HG03135 (cell line): ENCODE measurements at regions not wholly inside any gene's neighbourhood (a gene's known extent, or its start where the extent isn't known, plus 50 kb on each side); places are given as distances from the start of the nearest gene placed in this dataset.

Source experiments
- ATAC-seq: cut with Tn5 transposase; IDR thresholded peaks from one replicate; pipeline ENCODE4 v1.9.1; 2021; ENCODE audit warnings: mild to moderate bottlenecking, moderate library complexity; ENCODE audit not compliant: unreplicated experiment

DNA sequence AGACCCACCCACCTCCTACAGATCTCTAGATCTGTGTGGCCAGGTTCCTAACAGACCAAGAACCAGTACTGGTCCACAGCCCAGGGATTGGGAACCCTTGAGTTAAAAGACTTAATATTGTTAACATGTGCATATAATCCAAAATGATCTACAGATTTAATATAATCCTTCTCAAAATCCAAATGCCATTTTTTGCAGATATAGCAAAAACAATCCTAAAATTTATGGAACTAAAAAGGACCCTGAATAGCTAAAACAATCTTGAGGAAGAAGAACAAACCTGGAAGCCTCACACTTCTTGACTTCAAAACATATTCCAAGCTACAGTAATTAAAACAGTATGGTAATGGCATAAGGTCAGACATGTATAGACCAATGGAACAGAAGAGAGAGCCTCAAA lies 206.9 kb upstream of the SIX2 start:
- ATAC-seq: no peak

DNA sequence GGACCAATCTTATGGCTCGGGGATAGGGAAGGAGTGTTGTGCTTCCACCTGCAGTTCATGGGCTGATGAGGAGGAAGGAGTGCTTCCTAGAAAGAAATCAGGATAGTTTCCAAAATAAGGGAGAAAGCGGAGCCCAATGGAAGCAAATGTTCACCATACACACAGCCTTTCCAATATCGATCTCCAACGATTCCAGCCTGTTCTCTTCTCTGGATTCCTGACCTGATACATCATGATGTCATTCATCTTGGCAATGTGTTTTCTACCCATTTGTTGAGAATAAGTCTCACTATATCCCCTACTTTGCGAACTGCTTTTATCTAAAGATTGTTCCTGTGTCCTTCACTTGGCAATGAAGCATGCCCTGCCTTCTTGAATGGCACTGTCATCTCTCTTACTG lies 205.3 kb upstream of the SIX2 start:
- no peak for ATAC-seq

DNA sequence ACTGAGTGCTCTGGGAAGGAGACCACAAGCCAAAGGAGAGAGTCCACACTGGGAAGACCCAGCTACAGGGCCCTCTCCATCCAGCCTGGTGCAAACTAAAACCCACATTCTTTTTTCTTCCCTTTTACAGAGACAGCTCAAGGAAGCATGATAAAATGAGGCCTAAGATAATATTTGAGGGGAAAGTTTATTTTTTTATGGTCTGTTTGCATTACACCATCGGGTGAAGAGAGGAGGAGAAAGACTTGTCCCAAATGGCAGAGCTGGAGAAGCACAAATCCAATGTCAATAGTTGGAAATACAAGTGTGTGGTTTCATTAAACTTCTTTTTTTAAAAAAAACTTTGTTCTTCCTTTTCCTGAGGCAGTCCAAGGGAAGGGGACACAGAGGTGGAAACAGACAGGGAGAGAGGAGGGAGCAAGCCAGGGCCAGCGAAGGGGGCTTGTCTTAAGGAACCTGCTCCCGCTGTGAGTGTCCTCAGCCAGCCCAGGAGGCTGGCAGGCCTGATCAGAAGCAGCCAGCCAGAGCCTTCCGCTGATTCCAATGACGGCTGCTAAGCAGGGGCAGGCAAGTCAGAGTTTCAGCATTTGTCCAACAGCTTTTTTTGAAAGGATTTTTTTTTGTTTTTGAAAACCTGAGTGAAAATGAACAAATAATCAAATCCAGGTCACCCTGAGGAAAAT lies 203.8 kb upstream of the SIX2 start:
- ATAC-seq: no peak

DNA sequence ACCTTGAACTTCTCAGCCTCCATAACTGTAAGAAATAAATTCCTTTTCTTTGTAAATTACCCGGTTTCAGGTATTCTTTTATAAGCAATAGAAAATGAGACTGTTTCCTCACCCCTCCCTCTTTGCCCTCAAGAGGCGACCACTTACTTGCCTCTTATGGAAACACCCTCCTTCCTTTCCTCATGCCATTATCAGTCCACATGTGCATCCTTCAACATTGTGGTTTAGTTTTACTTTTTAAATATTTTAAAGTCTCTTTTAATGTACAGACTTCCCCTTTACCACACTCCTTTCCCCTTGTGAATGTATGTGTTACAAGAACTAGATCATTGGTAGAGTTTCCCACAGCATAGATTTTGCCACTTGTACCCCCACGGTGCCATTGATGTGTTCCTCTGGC lies 202.4 kb upstream of the SIX2 start:
- ATAC-seq: no peak

DNA sequence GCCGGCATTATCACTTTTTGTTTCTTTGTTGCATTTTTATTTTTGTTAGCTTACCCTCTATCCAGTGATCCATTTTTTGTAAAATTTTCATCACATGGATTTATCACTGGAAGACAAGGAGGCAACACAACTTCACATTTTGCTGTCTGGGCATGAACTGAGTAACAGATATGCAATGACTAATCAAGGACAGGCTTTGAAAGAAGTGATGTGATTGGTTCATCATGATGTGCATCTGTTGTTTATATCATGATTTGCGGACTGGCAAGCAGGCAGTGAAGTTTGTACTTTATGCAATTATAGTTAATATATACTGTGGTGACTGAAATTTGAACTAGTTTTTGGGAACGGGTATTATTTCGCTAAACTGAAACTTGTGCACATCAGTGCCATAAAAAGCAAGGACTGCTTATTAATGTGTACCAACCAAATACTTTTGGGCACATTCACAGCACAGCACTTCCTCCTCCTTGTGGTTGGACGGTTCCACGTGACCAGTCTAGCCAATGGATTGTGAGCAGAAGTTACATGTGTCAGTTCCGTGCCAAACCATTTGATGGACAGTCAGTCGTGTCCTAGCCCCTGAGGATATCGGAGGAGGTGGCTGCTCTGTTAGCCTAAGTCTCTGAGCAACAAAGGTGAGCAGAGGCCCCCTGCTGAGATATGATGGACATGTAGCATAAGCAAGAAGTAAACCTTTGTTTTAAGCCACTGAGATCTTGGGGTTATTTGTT lies 201.4 kb upstream of the SIX2 start:
- ATAC-seq: no peak

DNA sequence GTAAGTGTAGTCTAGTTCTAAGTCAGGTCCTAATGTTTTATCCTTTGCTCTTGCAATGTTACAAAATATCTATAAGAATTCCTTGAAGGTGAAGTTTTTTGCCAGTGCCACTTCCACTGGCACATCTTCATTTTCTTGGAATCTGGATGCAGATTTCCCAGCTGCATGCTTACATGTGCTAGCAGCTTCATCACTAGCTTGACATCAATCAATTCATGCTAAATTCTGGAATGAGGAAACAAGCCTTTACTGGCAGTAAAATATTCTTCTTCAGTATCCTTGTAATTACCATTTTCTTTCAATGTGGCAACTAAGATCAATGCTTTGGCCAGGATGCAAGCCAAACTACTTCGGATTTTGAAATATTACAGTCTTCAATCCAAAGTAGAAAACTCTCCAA lies 200.6 kb upstream of the SIX2 start:
- ATAC-seq: no peak

DNA sequence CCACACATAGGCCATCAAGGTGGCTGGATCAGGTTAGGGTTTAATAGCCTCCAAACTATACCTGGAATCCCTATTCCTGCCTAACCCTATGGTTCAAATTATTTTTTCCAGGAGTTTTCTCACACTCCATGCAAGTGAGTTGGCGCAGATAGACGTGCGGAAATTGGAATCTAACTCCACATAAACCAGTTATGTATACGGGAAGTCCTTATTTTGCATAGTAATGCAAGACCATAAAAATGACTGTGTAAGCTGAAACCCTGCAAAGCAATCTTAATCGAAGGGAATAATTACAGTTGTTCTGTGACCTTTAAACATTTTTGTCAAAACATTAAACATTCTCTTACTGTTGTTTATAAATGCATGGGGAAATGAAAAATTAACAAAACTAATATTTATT lies 200.1 kb upstream of the SIX2 start:
- ATAC-seq: no peak

DNA sequence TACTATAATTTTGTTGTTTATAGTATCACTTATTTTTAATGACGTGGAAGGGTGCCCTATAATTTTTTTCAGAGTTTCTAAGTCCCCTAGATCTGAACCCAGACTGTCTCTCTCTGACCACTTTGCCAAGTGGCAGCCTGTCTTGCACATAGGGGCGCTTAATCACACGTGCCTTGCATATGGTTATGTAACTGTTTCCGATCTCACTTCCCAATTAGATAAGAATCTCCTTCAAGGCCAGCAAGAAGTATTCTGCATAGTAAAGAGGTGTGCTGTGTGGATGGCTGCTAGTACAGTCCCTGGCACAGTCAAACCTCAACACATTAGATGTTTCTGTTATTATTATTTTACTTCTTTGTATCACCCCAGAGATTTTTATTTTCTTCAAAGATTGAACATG lies 197.8 kb upstream of the SIX2 start:
- ATAC-seq: no peak

DNA sequence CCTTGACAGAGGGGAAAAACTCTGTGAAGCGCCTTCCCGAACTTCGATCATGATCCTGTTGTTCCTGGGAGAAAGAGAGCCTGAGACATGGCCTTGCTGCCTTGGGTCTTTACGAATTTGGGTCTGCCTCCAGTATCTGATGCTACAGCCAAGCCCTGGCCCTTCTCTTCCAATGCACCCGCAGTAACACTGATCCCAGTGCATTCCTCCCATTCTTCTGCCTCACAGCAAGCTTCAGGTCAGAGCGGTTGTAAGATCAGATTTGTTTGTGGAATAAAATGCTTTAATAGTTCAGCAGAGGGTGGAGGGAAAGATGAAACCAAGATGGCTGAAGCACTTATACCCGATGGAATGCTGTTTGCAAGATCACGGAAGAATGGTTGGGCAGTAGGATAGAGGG lies 196.7 kb upstream of the SIX2 start:
- no peak for ATAC-seq

DNA sequence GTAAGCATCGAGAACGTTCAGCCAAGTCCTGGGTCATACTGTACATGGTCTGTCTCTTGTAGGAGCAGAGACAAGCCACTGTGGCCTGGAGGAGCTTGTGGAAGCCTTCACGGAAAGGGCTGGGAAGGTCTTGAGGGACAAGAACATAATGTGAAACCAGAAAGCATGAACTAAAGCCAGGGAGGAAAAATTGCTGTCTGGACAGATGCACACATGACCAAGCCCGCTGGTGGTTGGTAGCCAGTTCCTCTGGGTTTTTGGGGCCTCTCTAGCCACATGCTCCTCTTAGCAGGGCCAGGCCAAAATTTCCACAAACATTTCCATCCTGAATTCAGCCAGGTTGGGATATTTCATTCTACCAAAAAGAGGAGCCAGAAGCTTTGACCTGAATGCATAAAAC lies 196.2 kb upstream of the SIX2 start:
- ATAC-seq: no peak

DNA sequence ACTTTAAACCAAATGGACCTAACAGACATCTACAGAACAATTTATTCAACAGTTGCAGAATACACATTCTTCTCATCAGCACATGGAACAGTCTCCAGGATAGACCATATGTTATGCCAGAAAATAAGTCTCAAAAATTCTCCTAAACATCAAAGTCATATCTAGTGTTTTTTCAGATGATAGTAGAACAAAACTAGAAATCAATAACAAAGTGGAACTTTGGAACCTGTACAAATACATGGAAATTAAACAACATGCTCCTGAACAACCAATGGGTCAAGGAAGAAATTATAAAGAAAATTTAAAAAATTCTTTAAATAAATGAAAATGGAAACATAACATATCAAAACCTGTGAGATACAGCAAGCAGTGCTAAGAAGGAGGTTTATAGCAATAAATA lies 194.1 kb upstream of the SIX2 start:
- no peak for ATAC-seq

DNA sequence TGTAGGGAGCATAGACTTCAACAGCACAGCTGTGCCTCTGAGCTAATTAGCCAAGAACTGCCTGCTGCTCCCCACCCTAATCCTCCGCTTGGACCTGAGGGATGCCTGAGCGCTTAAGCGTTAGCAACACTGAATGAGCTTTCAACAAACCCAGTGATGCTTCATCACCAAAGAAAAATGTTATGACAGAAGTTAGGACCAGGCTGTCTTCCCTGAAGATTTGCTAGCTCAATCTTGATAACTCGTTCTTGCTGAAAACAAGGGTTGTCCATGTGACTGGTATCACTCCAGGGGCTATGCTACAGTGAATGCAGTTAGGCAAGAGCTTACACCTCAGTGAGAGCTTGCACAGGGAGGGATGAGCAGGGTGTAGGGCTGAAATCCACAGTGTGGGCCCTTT lies 190.7 kb upstream of the SIX2 start:
- ATAC-seq: no peak

DNA sequence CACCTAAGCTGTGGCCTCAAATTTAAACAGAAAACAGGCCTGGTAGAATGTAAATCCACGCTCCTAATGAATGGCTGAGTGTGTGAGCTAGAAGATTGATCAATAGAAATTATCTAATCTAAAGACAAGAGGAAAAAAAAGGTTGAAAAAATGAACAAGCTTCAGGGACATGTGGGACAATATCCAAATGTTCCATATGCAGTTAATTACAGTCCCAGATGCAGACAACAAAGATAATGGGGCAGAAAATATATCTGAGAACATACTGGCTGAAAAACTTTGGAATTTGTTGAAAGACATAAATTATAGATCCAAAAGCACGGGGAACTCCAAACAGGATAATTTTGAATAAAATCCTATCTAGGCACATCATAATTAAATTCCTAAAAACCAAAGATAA lies 186.7 kb upstream of the SIX2 start:
- no peak for ATAC-seq

DNA sequence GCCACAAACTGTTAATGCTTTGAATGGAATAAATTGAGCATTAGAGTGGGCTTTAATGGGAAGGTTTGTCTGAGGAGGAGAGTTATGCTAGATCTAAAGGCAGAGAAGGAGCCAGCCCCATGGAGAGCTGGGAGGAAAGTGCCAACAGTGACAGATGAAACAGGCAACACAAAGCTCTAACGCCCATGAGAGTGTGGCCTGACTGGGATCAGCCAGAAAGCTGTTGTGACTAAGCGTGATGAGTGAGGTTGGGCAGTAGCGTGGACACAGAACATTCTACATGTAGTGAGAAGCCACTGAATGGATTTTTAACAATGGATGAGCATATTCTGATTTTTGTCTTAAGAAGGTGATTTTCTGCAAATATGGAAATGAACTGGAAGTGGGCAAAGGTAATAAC lies 185.3 kb upstream of the SIX2 start:
- no peak for ATAC-seq

DNA sequence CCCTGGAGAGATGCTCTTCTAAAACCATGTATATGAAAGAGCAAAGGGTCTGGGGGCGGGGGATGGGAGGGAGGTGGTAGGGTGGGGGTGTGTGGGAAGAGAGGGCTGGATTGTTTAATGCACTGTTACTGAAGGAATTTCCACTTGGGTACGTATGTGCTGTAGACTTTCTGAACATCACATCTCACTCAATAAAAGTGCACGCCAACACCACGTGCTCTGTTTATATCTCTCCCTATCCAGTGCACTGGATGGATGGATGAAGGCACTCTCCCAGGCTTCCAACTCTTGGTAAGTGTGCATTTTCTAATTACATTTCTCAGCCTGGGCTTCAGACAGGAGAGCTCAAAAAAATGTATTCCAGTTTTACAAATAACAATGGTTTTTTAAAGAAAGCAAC lies 184.3 kb upstream of the SIX2 start:
- no peak for ATAC-seq

DNA sequence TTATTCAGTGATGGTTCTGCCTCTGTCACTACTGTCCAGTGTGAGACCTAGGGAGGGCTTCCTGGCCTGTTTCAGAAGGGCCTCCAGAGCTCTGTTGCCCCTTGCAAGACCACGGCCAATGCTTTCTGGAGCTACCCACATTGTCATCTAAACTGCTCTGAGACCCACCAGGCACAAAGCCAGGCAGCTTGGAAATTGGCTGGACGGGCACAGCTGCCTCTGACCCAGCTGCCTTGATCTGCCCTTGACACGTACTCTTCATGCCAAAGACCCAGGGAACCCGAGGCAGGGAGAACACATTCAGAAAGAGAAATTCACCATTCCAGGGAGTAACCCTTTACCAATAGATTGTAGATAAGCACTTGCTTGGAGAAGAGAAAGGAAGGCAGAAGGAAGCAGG lies 183.7 kb upstream of the SIX2 start:
- ATAC-seq: no peak

DNA sequence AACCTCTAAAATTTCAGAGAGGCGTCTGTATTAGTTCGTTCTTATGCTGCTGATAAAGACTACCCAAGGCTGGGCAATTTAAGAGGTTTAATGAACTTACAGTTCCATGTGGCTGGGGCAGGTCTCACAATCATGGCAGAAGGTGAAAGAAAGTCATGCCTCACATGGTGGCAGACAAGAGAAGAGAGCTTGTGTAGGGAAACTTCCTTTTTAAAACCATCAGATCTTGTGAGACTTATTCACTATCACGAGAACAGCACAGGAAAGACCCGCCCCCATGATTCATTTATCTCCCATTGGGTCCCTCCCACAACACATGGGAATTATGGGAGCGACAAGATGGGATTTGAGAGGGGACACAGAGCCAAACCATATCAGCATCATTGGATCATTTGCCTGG lies 183.2 kb upstream of the SIX2 start:
- ATAC-seq: no peak

DNA sequence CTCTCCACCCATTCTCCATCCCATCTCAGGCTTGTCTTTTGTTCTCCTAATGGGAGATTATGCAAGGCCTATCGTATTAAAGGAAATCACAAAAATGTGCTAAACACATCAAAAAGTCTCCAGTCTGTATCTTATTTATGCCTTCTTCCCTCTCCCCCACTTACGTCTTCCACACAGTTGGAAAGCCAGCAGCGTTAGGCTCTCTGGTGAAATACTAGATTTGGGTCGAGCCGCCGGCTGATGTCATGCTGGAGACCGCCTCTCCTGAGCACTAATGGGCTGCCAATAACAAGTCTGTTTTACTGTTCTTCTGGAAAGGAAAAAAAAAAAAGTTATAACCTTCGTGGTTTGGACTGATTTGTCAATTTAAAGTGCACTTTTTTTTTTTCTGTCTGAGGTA lies 182.7 kb upstream of the SIX2 start:
- no peak for ATAC-seq

DNA sequence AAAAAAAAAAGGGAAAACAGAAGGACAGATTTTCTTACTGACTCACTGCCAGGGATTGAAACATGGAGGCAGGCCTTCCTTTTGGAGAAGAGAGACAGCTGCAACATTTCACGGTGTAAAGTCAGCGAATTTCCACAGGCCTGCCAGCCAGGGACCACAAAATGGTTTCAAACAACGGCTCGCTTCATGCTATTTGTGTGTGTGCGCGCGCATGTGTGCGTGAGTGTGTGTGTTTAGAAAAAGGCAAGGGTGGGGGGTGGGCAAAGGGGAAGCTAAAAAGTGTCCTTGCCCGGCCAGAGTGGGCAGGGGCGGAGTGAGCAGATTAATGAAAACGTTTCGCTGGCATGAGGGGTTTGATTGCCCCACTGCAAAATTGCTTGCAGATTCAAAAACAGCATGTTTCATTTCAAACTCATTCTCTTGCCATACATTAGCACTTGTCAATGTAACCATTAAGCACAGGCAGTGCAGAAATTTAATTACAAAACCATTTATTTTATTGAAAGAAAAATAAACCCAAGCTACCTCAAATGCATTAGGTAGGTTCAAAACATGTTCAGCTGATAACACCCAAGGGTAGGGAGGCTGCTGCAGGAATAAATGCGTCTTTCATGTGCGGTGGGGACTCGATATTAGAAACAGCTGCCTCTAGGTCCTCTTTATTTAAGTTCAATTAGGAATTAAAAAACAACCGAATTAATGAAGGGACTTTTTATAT lies 182.1 kb upstream of the SIX2 start:
- no peak for ATAC-seq

DNA sequence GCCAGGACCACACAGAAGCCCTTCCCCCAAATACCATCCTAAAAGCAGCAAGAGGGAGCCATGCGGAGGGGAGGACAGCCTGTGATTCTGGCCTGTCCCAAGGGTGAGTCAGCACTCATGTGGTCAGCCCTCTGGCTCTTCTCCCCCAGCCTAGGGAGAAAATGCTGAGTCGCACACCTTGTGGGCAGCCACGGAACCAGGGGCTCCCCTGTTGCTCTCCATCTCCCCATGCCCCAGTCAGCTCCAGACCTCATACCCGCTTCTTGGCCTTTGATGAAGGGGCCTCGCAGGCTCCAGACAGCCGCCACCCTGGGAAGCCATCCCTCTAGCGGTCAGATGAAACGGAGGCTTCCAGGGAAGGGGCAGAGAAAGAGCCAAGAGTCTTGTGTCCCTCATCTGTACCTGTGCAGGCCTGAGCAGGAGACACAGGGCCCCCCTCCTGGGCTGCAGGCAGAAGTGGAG lies 181.3 kb upstream of the SIX2 start:
- no peak for ATAC-seq

DNA sequence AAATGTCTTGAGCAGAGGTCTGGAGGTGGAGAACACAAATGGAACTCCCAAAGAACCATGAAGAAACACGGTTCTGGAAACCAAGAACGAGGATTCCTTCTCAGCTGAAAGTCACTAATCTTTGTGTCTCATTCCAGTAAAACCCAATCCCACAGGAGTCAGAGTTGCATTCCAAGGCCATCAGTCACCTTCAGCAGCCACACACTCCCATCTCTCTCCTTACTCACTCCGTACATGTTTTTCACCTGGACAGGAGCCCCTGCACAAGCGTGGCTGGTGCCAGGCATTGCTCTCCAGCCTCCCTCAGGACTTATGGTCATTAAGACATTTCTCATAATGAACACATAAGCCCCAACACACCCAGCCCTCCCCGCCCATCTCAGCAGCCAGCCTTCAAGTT lies 175.4 kb upstream of the SIX2 start:
- no peak for ATAC-seq

DNA sequence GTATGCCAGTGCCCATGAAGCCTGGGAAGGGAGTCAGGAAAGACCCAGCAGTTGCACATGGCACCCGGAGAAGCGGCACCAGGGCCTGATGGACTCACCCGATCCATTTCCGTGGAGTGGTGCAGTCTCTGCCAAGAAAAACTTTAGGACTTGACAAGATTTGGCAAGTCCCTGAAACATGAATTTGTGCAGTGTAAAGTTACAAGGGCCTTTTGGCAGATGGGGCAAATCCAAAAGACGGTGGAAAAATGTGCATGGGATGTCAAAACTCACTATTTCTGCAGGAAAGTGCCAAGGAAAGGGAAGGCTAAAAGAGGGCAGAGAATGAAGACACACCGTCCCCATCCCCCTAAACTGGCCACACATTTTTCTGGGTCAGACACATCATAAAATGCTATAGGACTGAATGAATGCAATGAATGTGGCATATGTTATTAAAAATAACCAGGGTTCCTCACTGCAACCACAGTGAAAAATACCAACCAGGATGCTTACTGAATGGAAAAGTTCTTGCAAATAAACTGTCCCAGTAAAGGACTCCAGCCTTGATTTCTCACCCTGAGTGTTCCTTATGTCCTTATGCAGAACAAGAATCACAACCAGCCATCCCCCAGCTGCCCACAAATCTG lies 173.5 kb upstream of the SIX2 start:
- ATAC-seq: no peak
